Vagina (tissue), 2 donors: ENCODE measurements at regions not wholly inside any gene's neighbourhood (a gene's known extent, or its start where the extent isn't known, plus 50 kb on each side); places are given as distances from the start of the nearest gene placed in this dataset.

Experiments
- DNase-seq, 2 donors: peaks; one replicate each; pipeline ENCODE4 v3.0.0-alpha.2; 2017; ENCODE audit errors: extremely low spot score in 2 of 2
- H3K27ac ChIP-seq: fragments of 200-600 bp; sonication (generic); one replicate; pipeline ENCODE4 v1.5.1; 2019
- H3K27me3 ChIP-seq: fragments of 200-600 bp; sonication (generic); one replicate; pipeline ENCODE4 v1.5.1; 2019
- H3K36me3 ChIP-seq, 2 donors: fragments of 200-600 bp; sonication (generic); one replicate each; pipeline ENCODE4 v1.5.1; 2017 to 2019
- H3K4me1 ChIP-seq: fragments of 200-600 bp; sonication (generic); one replicate; pipeline ENCODE4 v1.5.1; 2019
- H3K4me3 ChIP-seq, 2 donors: fragments of 200-600 bp; sonication (generic); 1 replicate in 1 of 2; 2 replicates in 1 of 2; pipeline ENCODE4 v1.5.1; 2016 to 2019
- H3K9me3 ChIP-seq: fragments of 200-600 bp; sonication (generic); one replicate; pipeline ENCODE4 v1.5.1; 2019
- POLR2A ChIP-seq, 2 donors: fragments of 450-650 bp; IDR thresholded peaks; one replicate each; pipeline ENCODE4 v1.6.1; 2017; ENCODE audit warnings: antibody characterized with exemption in 2 of 2, mild to moderate bottlenecking in 2 of 2, moderate library complexity in 2 of 2
- POLR2AphosphoS5 ChIP-seq, 2 donors: sonication (generic); formaldehyde crosslinking; IDR thresholded peaks; one replicate each; pipeline ENCODE4 v1.9.0; 2017; ENCODE audit warnings: antibody characterized with exemption in 2 of 2, mild to moderate bottlenecking in 2 of 2, low read depth in 1 of 2; ENCODE audit not compliant: insufficient read depth in 1 of 2
- intact Hi-C: fragments of 100-400 bp; cut with DNase I; formaldehyde crosslinking; loops from one replicate; pipeline ENCODE4 v1.15.1; 2023
- TF ChIP-seq, protein P1 (sequence below), 3 experiments: fragments of 450-650 bp in 2 of 3; fragments of 200-600 bp in 1 of 3; sonication (generic) in 1 of 3; IDR thresholded peaks; one replicate each; pipeline ENCODE4 v1.5.1; 2017 to 2019; ENCODE audit warnings: antibody characterized with exemption in 3 of 3, mild to moderate bottlenecking in 2 of 3, moderate library complexity in 2 of 3

DNA sequence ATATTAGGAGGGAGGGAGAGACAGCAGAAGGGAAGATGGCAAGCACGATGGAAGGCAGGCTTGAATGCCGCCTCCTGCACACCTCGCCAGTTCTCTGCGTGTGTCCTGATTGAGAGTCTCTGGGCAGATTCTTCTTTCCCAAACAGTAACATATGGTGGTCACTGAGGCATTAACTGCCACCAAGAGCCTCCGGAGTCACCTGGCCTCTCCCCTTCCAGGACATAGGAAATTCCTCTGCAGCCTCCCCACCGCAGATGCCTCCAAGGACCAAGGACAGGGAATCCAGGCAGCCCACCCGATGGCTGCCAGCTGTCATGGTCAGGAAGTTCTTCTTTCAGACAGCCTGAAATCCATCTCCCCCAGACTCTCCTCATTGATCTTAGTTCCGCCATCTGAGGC, 149.3 kb downstream of the ENGASE start:
- H3K27ac ChIP-seq = no peak overlapping the region
- H3K4me3 ChIP-seq = no peak overlapping the region
- TF ChIP-seq POLR2AphosphoS5 (IDR thresholded peaks at IDR 0.05; ENCODE audit: insufficient read depth in 1 of 2, low read depth in 1 of 2) (no peak), POLR2A (IDR thresholded peaks at IDR 0.05) (no peak)
- TF ChIP-seq, protein P1, sequence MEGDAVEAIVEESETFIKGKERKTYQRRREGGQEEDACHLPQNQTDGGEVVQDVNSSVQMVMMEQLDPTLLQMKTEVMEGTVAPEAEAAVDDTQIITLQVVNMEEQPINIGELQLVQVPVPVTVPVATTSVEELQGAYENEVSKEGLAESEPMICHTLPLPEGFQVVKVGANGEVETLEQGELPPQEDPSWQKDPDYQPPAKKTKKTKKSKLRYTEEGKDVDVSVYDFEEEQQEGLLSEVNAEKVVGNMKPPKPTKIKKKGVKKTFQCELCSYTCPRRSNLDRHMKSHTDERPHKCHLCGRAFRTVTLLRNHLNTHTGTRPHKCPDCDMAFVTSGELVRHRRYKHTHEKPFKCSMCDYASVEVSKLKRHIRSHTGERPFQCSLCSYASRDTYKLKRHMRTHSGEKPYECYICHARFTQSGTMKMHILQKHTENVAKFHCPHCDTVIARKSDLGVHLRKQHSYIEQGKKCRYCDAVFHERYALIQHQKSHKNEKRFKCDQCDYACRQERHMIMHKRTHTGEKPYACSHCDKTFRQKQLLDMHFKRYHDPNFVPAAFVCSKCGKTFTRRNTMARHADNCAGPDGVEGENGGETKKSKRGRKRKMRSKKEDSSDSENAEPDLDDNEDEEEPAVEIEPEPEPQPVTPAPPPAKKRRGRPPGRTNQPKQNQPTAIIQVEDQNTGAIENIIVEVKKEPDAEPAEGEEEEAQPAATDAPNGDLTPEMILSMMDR (IDR thresholded peaks at IDR 0.05) = no peak
- intact Hi-C loops = no loop called here
- no peaks in the 10 kb centered on the region for H3K36me3 ChIP-seq
- no peak for DNase-seq
- peaks cover 5% of the 10 kb centered on the region for H3K4me1 ChIP-seq
- H3K27me3 ChIP-seq = no peaks in the 10 kb centered on the region
- no peaks in the 10 kb centered on the region for H3K9me3 ChIP-seq

- no peaks in the 10 kb centered on the region for H3K9me3 ChIP-seq
- H3K36me3 ChIP-seq = no peaks in the 10 kb centered on the region
- no peak overlapping the region for H3K27ac ChIP-seq
- peaks cover 5% of the 10 kb centered on the region for H3K4me1 ChIP-seq
- TF ChIP-seq, protein P1 (IDR thresholded peaks at IDR 0.05) = no peak
- TF ChIP-seq POLR2A (IDR thresholded peaks at IDR 0.05) = no peak
- no peak for TF ChIP-seq POLR2AphosphoS5 (IDR thresholded peaks at IDR 0.05; ENCODE audit: insufficient read depth in 1 of 2, low read depth in 1 of 2)
- DNase-seq = no peak
- H3K27me3 ChIP-seq = no peaks in the 10 kb centered on the region
- intact Hi-C loops = no loop called here
- H3K4me3 ChIP-seq = no peak overlapping the region
These were observed 148.8 kb downstream of the ENGASE start for GRCh38 chr17:79223471-79223870.

DNA sequence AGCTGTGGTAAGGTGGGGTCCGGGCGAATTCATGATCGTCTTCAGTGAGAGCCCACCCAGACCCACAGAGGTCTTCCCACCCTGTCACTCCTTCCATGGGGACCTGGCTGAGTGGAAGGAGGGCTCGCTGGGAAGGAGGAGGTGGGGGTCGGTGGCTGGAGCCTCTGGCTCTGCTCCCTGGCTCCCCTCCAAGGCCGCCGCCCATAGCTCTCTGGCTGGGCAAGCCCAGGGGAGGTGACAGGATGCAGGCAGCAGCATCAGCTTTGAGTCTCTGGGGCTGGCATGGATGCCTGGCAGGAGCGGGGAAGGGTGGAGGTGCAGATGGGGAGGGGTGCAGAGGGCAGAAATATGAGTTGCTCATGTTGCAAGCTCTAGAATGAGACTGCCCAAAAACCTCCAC, 147.0 kb downstream of the ENGASE start:
- Histone ChIP-seq H3K27me3 (no peaks in the 10 kb centered on the region), H3K4me1 (peaks cover 5% of the 10 kb centered on the region), H3K9me3 (no peaks in the 10 kb centered on the region), H3K36me3 (no peaks in the 10 kb centered on the region), H3K4me3 (no peak overlapping the region), H3K27ac (no peak overlapping the region)
- no peak for DNase-seq
- intact Hi-C loops = no loop called here
- TF ChIP-seq POLR2A (IDR thresholded peaks at IDR 0.05) (no peak), POLR2AphosphoS5 (IDR thresholded peaks at IDR 0.05; ENCODE audit: insufficient read depth in 1 of 2, low read depth in 1 of 2) (no peak)
- TF ChIP-seq, protein P1 (IDR thresholded peaks at IDR 0.05) = no peak

GRCh38 chr17:79220713-79221291, 146.2 kb downstream of the ENGASE start:
- H3K4me3 ChIP-seq = no peak overlapping the region
- peaks cover 5% of the 10 kb centered on the region for H3K4me1 ChIP-seq
- H3K27ac ChIP-seq = no peak overlapping the region
- H3K27me3 ChIP-seq = no peaks in the 10 kb centered on the region
- intact Hi-C loops = no loop called here
- H3K36me3 ChIP-seq = no peaks in the 10 kb centered on the region
- no peak for DNase-seq
- H3K9me3 ChIP-seq = no peaks in the 10 kb centered on the region
- TF ChIP-seq POLR2A (IDR thresholded peaks at IDR 0.05) = no peak
- TF ChIP-seq POLR2AphosphoS5 (IDR thresholded peaks at IDR 0.05; ENCODE audit: insufficient read depth in 1 of 2, low read depth in 1 of 2) = no peak
- TF ChIP-seq, protein P1 (IDR thresholded peaks at IDR 0.05) = no peak

GRCh38 chr17:79220201-79220712, 145.6 kb downstream of the ENGASE start:
- Histone ChIP-seq H3K27me3 (no peaks in the 10 kb centered on the region), H3K4me1 (peaks cover 5% of the 10 kb centered on the region), H3K36me3 (no peaks in the 10 kb centered on the region), H3K27ac (no peak overlapping the region), H3K9me3 (no peaks in the 10 kb centered on the region), H3K4me3 (no peak overlapping the region)
- TF ChIP-seq POLR2A (IDR thresholded peaks at IDR 0.05) (no peak), POLR2AphosphoS5 (IDR thresholded peaks at IDR 0.05; ENCODE audit: insufficient read depth in 1 of 2, low read depth in 1 of 2) (no peak)
- TF ChIP-seq, protein P1 (IDR thresholded peaks at IDR 0.05) = no peak
- intact Hi-C loops = no loop called here
- DNase-seq = no peak
